Neural progenitor cell (in vitro differentiated cells): ENCODE measurements at regions not wholly inside any gene's neighbourhood (a gene's known extent, or its start where the extent isn't known, plus 50 kb on each side); places are given as distances from the start of the nearest gene placed in this dataset.

ENCODE experiments used
- DNase-seq: peaks from one replicate; pipeline ENCODE4 v3.0.0-alpha.2; 2016; ENCODE audit warnings: low spot score
- H2AFZ ChIP-seq: fragments of 200-600 bp; sonication (generic); replicated peaks from 2 replicates; pipeline ENCODE4 v1.6.1; 2016; ENCODE audit warnings: antibody characterized with exemption
- H3F3A ChIP-seq: fragments of 200-600 bp; sonication (generic); 2 replicates; pipeline ENCODE4 v1.6.1; 2016; ENCODE audit warnings: antibody characterized with exemption, low read depth
- H3K27ac ChIP-seq: fragments of 200-600 bp; sonication (generic); 2 replicates; pipeline ENCODE4 v1.5.1; 2016; ENCODE audit warnings: mild to moderate bottlenecking
- H3K27me3 ChIP-seq: fragments of 200-600 bp; sonication (generic); 2 replicates; pipeline ENCODE4 v1.6.1; 2016; ENCODE audit warnings: mild to moderate bottlenecking, moderate library complexity
- H3K36me3 ChIP-seq: fragments of 200-600 bp; sonication (generic); 2 replicates; pipeline ENCODE4 v1.5.1; 2016
- H3K4me1 ChIP-seq: fragments of 200-600 bp; sonication (generic); 2 replicates; pipeline ENCODE4 v1.6.1; 2016; ENCODE audit warnings: mixed run types
- H3K4me2 ChIP-seq: fragments of 200-600 bp; sonication (generic); 2 replicates; pipeline ENCODE4 v1.6.1; 2016
- H3K4me3 ChIP-seq: fragments of 200-600 bp; sonication (generic); 2 replicates; pipeline ENCODE4 v1.5.1; 2016
- H3K79me2 ChIP-seq: fragments of 200-600 bp; sonication (generic); 2 replicates; pipeline ENCODE4 v1.6.1; 2016; ENCODE audit warnings: low read depth
- H3K9ac ChIP-seq: fragments of 200-600 bp; sonication (generic); 2 replicates; pipeline ENCODE4 v1.6.1; 2016
- H3K9me3 ChIP-seq: fragments of 200-600 bp; sonication (generic); 2 replicates; pipeline ENCODE4 v1.5.1; 2016; ENCODE audit warnings: low read depth
- H4K20me1 ChIP-seq: fragments of 200-600 bp; sonication (generic); 2 replicates; pipeline ENCODE4 v1.6.1; 2016; ENCODE audit warnings: low read depth
- H3K27ac Mint-ChIP-seq: 3 replicates; pipeline ENCODE4 v1.8.0; 2021; ENCODE audit warnings: mixed read lengths
- H3K27me3 Mint-ChIP-seq: 2 replicates; pipeline ENCODE4 v1.8.0; 2022; ENCODE audit warnings: low read depth, mild to moderate bottlenecking, inconsistent platforms, moderate library complexity, mixed read lengths; ENCODE audit not compliant: insufficient read depth
- H3K36me3 Mint-ChIP-seq: 3 replicates; pipeline ENCODE4 v1.8.0; 2021; ENCODE audit warnings: mixed read lengths
- H3K4me1 Mint-ChIP-seq: 3 replicates; pipeline ENCODE4 v1.8.0; 2021; ENCODE audit warnings: mixed read lengths
- H3K4me3 Mint-ChIP-seq: 3 replicates; pipeline ENCODE4 v1.8.0; 2021; ENCODE audit warnings: mild to moderate bottlenecking, moderate library complexity, mixed read lengths
- H3K9me3 Mint-ChIP-seq: 3 replicates; pipeline ENCODE4 v1.8.0; 2020; ENCODE audit warnings: mixed read lengths
- CTCF ChIP-seq: fragments of 200-600 bp; sonication (generic); IDR thresholded peaks from 2 replicates; pipeline ENCODE4 v1.5.1; 2017; ENCODE audit warnings: antibody characterized with exemption, mild to moderate bottlenecking
- EZH2 ChIP-seq: fragments of 200-600 bp; sonication (generic); IDR thresholded peaks from 2 replicates; pipeline ENCODE4 v1.6.1; 2017; ENCODE audit warnings: antibody characterized with exemption, mild to moderate bottlenecking, moderate library complexity
- EZH2phosphoT487 ChIP-seq: fragments of 200-600 bp; sonication (generic); IDR thresholded peaks from 2 replicates; pipeline ENCODE4 v1.6.1; 2017; ENCODE audit warnings: antibody characterized with exemption

DNA sequence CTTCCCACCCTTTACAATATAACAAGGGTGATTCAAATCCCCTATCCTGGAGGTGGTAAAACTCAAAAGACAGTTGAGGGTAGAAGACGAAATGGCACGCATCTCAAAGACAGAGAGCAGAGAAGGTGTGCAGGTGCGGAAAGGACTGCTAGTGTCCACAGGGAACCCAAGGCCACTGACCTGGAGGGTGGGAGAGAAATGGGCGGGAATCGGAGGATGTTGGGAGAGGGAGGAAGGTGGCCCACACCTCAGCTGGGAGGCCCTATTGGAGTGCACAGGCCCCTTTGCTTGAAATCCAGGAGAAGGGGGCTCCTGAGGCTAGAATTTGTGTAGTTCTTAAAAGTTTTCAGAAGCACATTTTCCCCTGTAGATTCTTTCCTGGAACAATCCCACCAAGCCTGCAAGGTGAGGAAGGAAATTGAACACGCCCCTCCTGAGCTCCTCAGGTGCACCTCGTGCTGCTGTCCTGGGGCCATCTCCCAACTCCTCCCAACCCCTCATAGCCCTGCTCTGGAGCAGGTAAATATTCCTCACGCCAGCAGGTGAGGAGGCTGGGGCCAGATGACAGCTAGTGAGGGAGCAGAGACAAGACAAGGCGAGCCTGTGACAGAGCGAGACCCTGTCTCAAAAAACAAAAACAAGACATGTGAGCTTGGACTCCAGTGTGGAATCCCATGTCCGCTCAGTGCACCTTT is 99.3 kb downstream of the MCFD2 start:
- Histone ChIP-seq H3F3A (no peaks in the 10 kb centered on the region), H3K4me1 (peaks cover 4% of the 10 kb centered on the region), H3K9ac (no peak overlapping the region), H2AFZ (no peak overlapping the region), H4K20me1 (no peaks in the 10 kb centered on the region), H3K79me2 (no peaks in the 10 kb centered on the region), H3K36me3 (no peaks in the 10 kb centered on the region), H3K4me3 (no peak overlapping the region), H3K27ac (no peak overlapping the region), H3K9me3 (no peaks in the 10 kb centered on the region), H3K27me3 (no peaks in the 10 kb centered on the region), H3K4me2 (no peak overlapping the region)
- Mint-ChIP-seq H3K27me3 (peaks cover 4% of the 10 kb centered on the region), H3K9me3 (peaks cover 3% of the 10 kb centered on the region), H3K4me3 (no peak overlapping the region), H3K27ac (no peak overlapping the region), H3K4me1 (peaks cover 6% of the 10 kb centered on the region), H3K36me3 (no peaks in the 10 kb centered on the region)
- TF ChIP-seq EZH2phosphoT487 (no peak), EZH2 (no peak), CTCF (no peak)
- no peak for DNase-seq

DNA sequence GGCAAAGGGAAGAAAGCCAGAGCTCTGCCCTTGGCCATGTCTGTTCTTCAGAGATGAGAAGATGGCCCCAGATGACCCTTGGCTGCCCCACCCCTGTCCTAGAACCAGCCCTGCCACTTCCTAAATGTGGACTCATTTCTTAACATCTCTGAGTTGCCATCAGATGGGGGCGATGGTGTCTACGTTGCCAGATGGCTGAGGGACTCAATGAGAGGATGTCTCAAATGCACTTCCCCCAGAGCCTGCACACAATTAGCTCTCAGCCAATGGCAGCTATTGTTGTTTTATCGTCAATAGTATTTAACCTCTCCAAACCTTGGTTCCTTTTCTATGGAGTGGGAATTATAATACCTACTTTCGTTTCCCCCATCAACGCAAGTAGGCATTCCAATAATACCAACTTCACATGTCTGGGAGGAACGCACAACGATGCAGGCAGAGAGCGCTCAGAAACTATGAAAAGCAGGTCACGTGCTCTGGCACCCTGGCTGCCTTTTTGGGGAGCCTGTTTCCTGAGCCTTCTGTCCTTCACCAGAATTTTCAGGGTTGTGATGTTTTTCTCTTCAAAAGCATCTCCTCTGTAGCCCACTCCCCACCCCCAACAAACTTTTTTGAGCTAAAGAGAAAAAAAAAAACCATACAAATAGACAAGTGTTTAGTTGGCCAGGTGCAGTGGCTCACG is 100.3 kb downstream of the MCFD2 start:
- no peaks in the 10 kb centered on the region for H3K27me3 ChIP-seq
- H3K36me3 ChIP-seq, result no peaks in the 10 kb centered on the region
- H3K27me3 Mint-ChIP-seq, result peaks cover 2% of the 10 kb centered on the region
- H3K4me1 ChIP-seq, result peaks cover 4% of the 10 kb centered on the region
- no peaks in the 10 kb centered on the region for H3K36me3 Mint-ChIP-seq
- peaks cover 3% of the 10 kb centered on the region for H3K9me3 Mint-ChIP-seq
- no peak overlapping the region for H3K4me3 Mint-ChIP-seq
- DNase-seq, result no peak
- TF ChIP-seq EZH2 (no peak), CTCF (no peak), EZH2phosphoT487 (no peak)
- H3K79me2 ChIP-seq, result no peaks in the 10 kb centered on the region
- H3K4me2 ChIP-seq, result no peak overlapping the region
- no peaks in the 10 kb centered on the region for H4K20me1 ChIP-seq
- H3K4me3 ChIP-seq, result no peak overlapping the region
- no peaks in the 10 kb centered on the region for H3F3A ChIP-seq
- H3K9me3 ChIP-seq, result no peaks in the 10 kb centered on the region
- peaks cover 8% of the 10 kb centered on the region for H3K4me1 Mint-ChIP-seq
- H2AFZ ChIP-seq, result no peak overlapping the region
- no peak overlapping the region for H3K9ac ChIP-seq
- H3K27ac Mint-ChIP-seq, result no peak overlapping the region
- no peak overlapping the region for H3K27ac ChIP-seq

DNA sequence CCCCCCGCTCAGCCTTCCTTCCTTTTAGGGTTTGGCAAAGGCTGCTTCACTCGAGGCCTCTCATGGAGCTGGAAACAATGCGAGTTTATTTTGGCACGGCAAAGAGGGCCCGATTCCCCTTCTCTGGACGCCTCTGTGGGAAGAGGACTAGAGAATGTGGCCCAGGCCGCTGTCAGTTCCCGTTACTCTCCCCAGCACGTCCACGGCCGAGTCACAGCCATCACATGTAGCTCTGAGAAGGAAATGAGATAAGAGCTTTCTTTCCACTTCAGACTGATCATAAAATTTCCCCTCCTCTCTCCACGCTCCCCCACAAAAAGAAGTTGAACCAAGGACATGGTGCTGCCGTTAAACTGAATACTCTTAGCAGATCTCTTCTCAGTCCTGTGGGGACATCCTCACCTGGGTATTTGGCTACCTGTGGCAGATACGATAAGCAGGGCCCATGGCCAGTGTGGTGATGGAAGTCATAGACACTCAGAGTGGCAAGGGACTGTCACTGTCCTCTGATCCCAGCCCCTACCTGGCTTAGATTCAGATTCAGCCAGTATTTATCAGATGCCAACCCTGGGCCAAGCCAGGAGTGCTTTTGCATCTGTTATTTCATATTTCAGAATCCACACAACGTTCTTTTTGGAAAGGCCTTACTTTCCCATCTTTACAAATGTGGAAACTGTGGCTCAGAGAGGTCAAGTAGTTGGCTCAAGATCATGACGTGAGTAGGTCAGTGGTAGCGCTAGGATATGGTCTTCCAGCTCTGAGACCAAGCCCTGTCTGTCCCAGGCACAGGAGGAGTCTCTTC is 101.2 kb downstream of the MCFD2 start:
- H3K27me3 Mint-ChIP-seq, result peaks cover 2% of the 10 kb centered on the region
- no peaks in the 10 kb centered on the region for H3K36me3 Mint-ChIP-seq
- Histone ChIP-seq H3F3A (no peaks in the 10 kb centered on the region), H2AFZ (no peak overlapping the region), H3K4me3 (no peak overlapping the region), H3K79me2 (no peaks in the 10 kb centered on the region), H3K4me2 (no peak overlapping the region), H4K20me1 (no peaks in the 10 kb centered on the region), H3K27me3 (no peaks in the 10 kb centered on the region), H3K27ac (no peak overlapping the region), H3K36me3 (no peaks in the 10 kb centered on the region), H3K9me3 (no peaks in the 10 kb centered on the region), H3K4me1 (peaks cover 4% of the 10 kb centered on the region), H3K9ac (no peak overlapping the region)
- no peak overlapping the region for H3K4me3 Mint-ChIP-seq
- DNase-seq, result no peak
- H3K4me1 Mint-ChIP-seq, result peaks cover 8% of the 10 kb centered on the region
- no peak overlapping the region for H3K27ac Mint-ChIP-seq
- TF ChIP-seq EZH2 (no peak), CTCF (no peak), EZH2phosphoT487 (no peak)
- H3K9me3 Mint-ChIP-seq, result no peaks in the 10 kb centered on the region
